CD4-positive, alpha-beta T cell treated with Interleukin-6 at 100 ng/mL for 8 hours (primary cell): ENCODE measurements at regions not wholly inside any gene's neighbourhood (a gene's known extent, or its start where the extent isn't known, plus 50 kb on each side); places are given as distances from the start of the nearest gene placed in this dataset.
"Not testable (repeated sequence)": the region's sequence is repeated elsewhere in the genome, so short reads cannot be mapped to it uniquely, and the experiment has no call there.

Source experiments
- DNase-seq: peaks from one replicate; pipeline ENCODE4 v3.0.0-alpha.2; 2020; ENCODE audit warnings: mixed read lengths, low spot score

DNA sequence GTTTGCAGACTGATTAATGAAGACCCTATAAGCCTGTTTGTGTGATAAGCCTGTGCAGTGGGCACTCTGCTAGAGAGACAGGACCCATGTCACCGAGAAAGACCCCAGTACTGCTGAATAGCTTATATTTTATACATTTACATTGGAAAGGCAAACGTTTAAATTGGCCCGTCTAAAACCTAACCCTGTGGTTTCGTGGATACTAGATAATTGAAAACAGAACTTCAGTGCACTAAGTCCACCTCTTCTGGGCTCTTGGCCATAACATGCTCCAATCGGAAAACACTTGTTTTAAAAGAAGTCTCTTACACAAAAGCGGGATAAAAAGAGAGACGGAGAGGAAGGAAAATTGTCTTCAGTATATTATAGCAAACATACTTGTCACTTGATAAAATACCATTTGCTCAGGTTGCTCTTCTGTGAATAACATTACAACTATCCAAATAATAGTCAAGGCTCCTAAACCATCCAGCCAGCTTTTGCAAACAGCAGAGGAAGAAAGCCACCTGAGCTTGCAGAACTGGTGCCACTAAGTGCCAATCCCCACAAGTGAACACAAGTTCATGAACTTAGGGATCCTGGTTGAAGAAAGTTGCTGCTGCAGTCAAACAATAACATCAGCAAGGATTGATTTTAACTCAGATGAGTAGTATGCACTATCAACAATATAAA is 218.4 kb upstream of the FN1 start:
- no peak for DNase-seq

DNA sequence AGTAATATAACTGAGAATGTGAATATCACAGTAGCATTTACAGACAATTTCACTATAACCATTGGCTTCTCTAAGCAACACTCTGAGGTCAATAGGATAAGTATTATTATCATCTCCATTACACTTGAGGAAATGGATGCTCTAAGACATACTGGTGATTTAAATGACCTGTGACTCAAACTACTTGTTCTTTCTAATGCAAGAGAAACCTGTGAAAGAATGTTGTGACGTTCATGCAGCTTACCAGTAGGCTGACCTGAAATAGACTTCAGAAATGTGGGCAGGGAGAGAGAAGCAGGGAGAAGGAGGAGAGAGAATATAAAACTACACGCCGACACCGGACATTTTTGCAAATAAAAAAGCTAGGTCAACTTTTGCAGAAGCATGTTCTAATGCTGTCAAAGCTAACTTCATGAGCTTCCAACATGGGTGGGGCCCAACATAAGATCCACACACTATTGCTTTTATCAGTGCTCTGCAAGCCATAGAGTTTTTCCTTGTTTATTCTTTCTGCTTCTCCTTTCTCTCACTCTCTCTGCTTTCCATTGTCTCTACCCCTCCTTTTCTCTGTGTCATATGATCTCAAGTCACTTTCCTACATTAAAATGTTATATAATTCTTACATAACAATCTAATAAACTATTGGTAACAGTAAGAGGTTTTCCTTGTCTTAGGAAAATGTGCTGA is 217.6 kb upstream of the FN1 start:
- DNase-seq: no peak

DNA sequence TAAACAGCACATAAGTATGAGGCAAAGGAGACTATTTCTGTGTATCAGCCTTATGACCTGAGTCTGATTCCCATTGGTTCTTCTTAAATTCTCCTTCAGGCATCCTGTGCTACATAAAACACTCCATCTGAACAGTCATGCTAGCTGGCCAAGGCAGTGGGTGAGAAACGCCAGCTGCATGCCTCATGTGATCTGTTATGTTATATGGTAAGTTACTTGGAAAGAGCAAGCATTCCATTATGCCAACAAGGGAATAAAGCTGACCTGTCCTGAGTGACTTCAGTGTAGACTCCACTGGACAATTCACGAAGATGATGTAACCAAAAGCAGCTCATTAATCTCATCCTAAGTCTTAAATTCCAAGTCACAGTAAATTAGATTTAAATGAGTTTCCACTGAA is 216.5 kb upstream of the FN1 start:
- DNase-seq: no peak

DNA sequence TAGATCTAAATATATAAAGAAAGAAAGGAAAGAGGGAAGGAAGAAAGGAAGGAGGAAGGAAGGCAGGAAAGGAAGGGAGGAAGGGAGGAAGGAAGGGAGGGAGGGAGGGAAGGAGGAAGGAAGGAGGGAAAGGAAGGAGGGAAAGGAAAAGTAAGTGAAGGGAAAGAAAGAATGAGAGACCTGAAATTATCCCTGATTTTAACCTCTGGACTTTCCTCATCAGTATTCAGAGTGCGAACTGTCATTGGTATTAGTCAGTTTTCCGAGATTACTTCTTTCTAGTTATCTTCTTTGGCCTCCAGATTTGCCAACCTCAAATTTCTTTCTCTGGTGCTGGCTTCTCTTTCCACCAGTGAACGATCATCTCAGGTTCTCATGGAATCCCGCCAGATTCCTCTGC is 215.5 kb upstream of the FN1 start:
- no peak for DNase-seq

DNA sequence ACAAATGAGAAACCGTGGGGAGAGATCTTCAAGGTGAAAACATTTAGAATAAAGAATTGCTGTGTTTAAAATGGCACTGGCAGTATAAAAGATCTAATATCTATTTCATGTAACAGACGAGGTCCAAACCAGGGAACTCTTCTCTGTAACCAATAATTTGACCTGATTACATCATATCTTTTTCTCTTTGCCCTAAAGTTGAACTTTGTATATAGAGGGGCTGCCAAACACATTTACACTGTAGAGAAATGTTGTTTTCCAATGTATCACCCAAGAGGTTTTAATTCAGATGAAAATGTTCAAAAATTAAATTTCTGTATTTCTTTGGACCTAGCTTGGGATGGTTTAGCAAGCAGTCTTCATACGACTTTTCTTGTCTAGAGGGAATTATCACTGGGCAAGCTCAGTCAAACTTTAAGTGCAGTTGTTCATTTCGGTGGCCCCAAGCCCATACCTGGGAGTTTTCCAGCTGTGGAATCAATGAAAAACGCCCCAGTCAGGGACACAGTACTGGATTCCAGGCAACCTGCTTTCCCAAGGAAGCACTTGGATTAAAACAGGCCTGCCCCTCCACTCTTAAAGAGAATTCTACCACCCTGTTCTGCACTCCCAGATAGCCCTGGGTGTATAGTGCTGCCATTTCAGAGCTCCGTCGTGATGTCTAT is 208.5 kb upstream of the FN1 start:
- no peak for DNase-seq

DNA sequence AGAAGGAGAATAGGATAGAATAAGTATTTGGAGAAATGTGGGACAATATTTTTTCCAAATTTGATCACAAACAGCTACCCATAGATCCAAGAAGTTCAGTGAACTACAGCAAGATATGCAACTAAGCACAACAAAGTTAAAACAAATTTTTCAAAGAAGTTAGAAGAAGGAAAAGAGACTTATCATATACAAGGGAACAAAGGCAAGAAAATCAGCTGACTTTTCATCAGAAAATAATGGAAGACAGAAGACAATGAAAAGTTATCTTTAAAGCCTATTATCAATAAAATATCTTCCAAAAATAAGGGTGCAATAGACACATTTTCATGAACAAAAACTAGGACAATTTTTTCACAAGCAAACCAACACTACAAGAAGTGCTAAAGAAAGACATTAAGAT is 202.8 kb upstream of the FN1 start:
- DNase-seq: no peak

DNA sequence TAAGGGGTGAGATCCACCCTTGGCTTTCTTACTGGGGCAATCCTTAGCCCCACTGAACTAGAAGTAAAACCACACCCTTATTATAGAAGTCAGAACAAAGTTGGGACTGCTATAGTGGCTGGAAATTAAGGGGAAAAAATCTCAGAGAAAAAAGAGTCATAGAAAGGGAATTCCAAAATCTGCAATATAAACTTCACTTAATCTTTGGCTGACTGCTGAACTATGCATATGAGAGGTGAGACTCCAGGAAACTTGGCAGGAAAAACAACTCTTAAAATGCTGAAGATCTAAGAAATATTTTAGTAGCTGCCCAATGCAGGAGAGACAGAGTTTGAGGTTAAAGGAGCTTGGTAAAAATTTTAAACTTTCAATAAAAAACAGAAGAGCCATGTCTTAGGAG is 201.8 kb upstream of the FN1 start:
- DNase-seq: no peak

DNA sequence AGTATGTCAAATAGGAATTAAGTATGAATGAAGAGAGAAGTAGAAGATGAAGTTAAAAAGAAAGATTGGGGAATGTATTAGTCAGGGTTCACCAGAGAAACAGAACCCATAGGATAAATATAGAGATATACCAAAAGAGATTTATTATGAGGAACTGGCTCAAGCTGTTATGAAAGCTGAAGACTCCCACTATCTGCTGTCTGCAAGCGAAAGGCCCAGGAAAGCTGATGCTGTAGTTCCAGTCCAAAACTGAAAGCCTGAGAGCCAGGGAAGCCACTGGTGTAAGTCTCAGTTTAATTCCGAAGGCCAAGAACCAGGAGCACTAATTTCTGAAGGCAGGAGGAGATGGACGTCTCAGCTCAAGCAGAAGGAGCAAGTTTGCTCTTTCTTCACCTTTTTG is 200.9 kb upstream of the FN1 start:
- no peak for DNase-seq

DNA sequence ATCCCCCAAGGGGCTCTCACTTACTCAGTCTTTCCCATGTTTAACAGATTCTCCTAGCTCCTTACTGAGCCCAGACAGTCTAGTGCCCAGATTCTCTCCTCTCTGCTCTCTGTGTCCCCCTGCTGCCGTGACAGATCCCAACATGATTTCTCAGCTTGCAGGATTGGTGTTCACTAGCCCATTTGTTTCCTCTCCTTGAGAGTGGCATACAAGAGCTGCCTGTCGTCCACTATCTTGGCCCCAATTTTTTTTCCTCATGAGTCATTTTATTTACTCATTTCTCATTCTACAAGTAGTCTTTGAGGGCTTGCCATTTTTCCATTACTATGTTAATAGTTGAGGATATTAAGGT is 199.9 kb upstream of the FN1 start:
- no peak for DNase-seq

DNA sequence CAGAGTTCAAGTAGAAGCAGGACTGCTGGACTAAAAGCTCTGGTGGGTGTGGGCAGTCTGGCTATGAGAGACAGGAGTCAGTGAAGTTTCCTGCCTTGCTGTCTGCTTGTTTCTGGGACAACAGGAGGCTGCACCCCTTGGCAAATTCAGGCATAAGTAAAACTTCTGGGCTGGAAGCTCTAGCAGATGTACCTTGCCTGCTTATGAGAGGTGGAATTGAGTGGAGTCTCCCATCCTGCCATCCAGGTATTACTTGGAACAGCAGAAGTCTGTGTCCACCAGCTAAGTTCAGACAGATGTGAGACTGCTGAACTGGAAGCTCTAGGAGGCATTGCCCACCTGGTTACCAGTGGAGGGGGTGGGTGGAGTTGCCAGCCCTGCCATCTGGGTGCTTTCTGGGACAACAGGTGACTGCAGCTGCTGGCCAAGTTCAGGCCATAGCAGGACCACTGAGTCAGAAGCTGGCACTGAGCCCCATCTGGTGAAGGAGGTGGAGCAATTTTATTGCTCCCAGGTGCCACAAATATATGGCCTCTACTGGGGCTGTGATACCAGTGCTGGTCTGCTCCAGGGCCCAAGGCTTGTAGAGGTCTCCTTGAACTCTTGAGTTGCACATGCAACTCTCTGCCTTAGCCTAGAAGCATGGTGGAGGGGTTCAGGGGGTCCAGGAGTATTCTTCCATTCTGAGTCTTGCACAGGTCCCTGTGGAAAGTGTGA is 199.4 kb upstream of the FN1 start:
- no peak for DNase-seq

DNA sequence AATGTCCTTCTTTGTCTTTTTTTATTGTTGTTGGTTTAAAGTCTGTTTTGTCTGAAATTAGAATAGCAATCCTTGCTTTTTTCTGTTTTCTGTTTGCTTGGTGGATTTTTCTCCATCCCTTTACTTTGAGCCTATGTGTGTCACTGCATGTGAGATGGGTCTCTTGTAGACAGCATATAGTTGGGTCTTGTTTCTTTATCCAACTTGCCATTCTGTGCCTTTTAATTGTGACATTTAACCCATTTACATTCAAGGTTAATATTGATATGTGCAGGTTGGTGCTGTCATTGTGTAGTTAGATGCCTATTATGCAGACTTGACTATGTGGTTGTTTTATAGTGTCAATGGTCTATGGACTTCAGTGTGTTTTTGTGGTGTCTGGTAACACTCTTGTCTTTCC is 197.5 kb upstream of the FN1 start:
- no peak for DNase-seq

DNA sequence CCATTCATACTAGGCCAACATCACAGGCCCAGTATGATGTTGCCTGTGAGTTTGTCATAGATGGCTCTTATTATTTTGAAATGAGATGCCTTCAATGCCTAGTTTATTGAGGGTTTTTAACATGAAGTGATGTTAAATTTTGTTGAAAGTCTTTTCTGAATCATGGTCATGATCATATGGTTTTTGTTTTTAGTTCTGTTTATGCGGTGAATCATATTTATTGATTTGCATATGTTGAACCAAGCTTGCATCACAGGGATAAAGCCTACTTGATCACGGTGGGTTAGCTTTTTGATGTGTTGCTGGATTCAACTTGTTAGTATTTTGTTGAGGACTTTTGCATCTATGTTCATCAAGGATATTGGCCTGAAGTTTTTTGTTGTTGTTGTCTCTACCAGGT is 195.8 kb upstream of the FN1 start:
- no peak for DNase-seq

DNA sequence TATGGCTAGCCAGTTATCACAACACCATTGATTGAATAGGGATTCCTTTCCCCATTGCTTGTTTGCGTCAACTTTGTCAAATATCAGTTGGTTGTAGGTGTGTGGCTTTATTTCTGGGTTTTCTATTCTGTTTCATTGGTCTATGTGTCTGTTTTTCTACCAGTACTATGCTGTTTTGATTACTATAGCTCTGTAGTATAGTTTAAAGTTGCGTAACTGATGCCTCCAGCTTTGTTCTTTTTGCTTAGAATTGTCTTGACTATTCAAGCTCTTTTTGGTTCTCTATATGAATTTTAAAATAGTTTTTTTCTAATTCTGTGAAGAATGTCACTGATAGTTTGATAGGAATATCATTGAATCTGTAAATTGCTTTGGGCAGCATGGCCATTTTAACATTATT is 194.9 kb upstream of the FN1 start:
- DNase-seq: not testable (repeated sequence)

DNA sequence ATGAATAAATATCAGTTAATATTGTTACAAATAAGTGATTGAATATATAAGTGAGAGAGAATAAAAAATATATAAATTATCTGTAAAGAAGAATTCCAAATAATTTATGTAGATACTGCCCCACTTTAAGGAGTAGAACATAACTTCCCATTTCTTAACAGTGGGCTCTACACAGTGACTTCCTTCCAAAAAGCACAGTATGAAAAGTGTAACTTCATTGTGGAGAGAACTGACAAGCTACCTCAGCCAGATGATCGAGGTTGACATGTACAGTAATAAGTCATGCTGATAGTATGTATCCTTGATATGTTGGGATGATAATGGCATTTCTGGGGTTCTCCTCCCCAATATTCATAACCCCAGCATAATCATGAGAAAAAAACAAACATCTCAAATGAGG is 191.9 kb upstream of the FN1 start:
- DNase-seq: no peak

DNA sequence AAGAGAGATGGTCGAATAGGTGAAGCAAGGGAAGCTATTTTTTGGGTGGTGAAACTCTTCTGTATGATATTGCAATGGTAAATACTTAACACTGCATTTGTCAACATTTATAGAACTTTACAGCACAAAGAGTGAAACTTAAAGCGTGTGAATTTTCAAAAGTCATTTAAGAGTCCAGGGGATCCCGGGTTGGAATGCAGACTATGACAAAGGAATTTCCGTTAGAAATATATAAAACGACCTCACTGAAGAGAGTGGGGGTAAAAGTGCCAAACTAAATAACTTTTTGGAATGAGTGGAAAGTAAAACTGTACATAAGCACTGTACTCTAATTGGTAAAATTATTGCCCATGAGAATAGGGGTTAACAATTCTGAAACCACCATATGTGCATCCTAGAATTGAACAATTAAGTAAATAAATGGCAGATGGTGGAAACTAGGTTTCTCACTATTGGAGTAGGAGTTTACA is 191.0 kb upstream of the FN1 start:
- no peak for DNase-seq

DNA sequence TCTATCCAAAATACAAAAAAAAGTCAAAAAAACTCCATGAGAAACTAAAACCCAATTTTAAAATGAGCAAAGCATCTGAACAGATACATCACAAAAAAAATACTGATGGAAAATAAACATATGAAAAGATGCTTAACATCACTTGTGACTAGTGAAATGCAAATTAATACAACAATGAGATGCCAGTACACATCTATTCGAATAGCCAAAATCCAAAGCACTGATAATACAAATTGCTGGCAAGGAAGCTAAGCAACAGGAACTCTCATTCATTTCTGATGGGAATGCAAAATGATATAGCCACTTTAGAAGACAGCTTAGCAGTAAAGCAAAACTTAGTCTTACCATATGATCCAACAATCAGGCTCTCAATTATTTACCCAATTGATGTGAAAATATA is 190.2 kb upstream of the FN1 start:
- no peak for DNase-seq

DNA sequence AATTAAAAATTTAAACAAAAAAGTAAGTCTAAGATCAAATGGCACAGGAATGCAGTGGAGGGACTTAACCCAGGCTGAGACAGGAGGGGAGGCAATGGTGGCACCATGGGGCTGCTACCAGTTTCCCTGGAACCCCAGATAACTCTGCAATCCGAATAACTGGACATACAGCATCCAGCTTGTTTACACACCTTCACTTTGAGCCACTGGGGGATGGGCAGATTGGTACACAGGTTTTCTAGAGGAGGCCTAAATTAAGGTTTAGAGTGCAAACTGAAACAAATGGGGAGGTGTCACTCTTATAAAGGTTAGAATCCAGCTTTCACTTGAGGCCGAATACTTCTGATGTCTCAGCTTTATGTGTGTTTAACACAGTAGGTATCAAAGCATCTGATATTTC is 189.3 kb upstream of the FN1 start:
- no peak for DNase-seq

DNA sequence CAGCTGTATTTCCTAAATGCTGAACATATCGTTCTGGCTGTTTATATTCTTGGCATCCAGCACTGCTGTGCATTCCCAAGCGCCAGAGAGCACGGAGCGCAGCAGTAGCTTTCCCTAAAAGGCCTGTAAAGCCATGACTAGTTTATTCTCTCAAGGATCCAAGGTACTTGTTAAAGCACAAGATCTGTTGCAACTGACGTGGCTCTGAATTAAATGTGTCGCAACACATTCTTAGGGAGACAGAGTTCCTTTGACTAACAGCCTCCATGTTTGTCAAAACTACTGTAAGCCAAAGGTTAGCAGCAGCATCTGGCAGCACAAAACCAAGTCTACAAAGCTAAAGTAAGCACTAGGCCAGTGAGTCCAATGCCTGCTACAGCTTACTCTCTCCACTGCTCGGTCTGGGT is 188.6 kb upstream of the FN1 start:
- DNase-seq: no peak

DNA sequence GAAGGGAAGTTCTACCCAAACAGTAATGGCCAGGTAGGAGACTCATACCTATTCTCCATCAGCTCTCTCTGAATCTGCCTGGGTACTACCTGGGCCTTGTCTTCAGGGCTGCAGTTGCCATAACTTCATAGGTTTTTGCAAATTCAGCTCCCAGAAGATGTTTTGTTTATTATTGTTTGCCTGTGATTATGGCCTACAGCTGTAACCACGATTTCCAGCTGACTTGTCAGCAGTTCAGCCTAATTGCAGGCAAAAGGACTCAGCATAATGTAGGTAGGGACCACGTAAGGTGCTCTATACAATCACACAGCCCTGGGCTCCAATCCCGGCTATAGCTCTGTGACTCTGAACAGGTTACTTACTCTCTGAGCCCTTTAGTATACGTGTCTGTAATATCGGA is 187.0 kb upstream of the FN1 start:
- DNase-seq: no peak

DNA sequence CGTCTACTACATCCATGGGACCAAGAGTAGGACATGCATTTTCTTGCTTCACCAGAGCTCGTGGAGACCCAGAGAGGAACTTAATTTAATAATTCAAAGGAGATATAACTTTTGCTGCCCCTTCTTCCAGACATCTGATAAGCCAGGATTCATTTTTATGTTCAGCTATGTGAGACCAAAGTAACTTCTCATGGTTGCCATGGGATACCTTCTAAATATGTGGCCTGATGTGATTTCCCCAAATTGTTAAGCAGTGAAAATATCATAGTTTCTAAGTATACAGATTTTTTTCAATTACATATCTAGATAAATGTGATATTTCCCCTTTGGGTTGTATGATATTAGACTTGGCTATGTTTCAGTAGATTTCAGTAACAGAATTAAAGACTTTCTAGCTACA is 185.5 kb upstream of the FN1 start:
- DNase-seq: no peak

DNA sequence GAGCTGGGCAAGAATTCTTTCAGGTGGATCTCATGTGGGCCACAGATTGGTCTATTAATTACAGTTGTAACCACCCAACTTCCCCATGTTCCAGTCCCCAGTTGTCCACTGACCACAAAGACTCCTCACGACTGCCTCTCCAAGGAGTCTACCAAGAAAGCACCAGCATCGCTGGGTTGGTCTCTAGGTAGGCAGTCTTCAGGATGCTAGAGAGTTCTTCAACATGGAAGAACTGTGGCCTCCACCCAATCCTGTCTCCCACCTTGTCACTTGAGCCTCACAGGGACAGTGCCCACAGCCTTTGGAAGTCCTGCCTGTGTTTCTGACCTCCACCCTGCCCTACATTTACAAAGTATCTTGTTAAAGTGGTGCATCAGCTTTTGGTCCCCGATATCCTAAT is 184.7 kb upstream of the FN1 start:
- DNase-seq: no peak

DNA sequence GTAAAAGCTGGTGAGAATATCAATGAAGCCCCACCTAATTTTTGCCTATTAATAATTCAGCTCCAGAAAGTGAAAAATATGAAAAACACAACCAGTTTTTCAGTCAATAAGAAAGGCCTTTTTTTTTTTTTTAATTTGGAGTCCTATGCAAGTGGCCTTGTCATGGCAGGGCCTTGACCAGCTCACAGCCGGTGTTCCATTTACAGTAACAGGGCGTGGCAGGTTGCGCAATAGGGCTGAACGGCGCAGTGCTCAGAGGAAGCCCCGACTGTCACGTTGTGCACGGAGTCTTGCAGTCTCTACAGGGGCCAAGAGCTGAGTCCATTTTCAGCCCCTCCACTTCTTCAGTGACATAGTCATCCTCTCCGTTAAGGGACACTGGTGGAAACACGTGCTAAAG is 184.1 kb upstream of the FN1 start:
- no peak for DNase-seq
